ENCODE measurements at regions not wholly inside any gene's neighbourhood (a gene's known extent, or its start where the extent isn't known, plus 50 kb on each side); places are given as distances from the start of the nearest gene placed in this dataset.
"Not testable (repeated sequence)": the region's sequence is repeated elsewhere in the genome, so short reads cannot be mapped to it uniquely, and the experiment has no call there.

GRCh38 chr3:177894081-177894728, 642.0 kb upstream of the KCNMB2 start:
- DNase-seq (ENCODE audit: low read depth in 2 of 2): no peak

GRCh38 chr3:177898185-177898584, 638.1 kb upstream of the KCNMB2 start:
- DNase-seq (ENCODE audit: low read depth in 2 of 2): no peak

- no peak for DNase-seq (ENCODE audit: low read depth in 2 of 2)
These were observed 636.8 kb upstream of the KCNMB2 start for GRCh38 chr3:177899275-177900067.

GRCh38 chr3:177902876-177903275, 633.4 kb upstream of the KCNMB2 start:
- no peak for DNase-seq (ENCODE audit: low read depth in 2 of 2)

GRCh38 chr3:177904621-177905020, 631.6 kb upstream of the KCNMB2 start:
- DNase-seq (ENCODE audit: low read depth in 2 of 2): peak; percentile 6 to 12

- peak; percentile 90 to 91 for DNase-seq (ENCODE audit: low read depth in 2 of 2)
These were observed 630.8 kb upstream of the KCNMB2 start for GRCh38 chr3:177905173-177906125.

- DNase-seq (ENCODE audit: low read depth in 2 of 2): peak; percentile 68 to 73
These were observed 630.1 kb upstream of the KCNMB2 start for GRCh38 chr3:177906126-177906511.

GRCh38 chr3:177906578-177907229, 629.5 kb upstream of the KCNMB2 start:
- DNase-seq (ENCODE audit: low read depth in 2 of 2): peak; percentile 73 to 79

GRCh38 chr3:177909530-177909929, 626.7 kb upstream of the KCNMB2 start:
- not testable (repeated sequence) for DNase-seq (ENCODE audit: low read depth in 2 of 2)

GRCh38 chr3:177914224-177914623, 622.0 kb upstream of the KCNMB2 start:
- no peak for DNase-seq (ENCODE audit: low read depth in 2 of 2)

GRCh38 chr3:177916461-177916860, 619.8 kb upstream of the KCNMB2 start:
- no peak for DNase-seq (ENCODE audit: low read depth in 2 of 2)

- DNase-seq (ENCODE audit: low read depth in 2 of 2): no peak
These were observed 618.9 kb upstream of the KCNMB2 start for GRCh38 chr3:177917234-177917861.

GRCh38 chr3:177921153-177921552, 615.1 kb upstream of the KCNMB2 start:
- no peak for DNase-seq (ENCODE audit: low read depth in 2 of 2)

GRCh38 chr3:177924261-177924660, 612.0 kb upstream of the KCNMB2 start:
- no peak for DNase-seq (ENCODE audit: low read depth in 2 of 2)

- DNase-seq (ENCODE audit: low read depth in 2 of 2): no peak
These were observed 607.9 kb upstream of the KCNMB2 start for GRCh38 chr3:177928172-177928873.

GRCh38 chr3:177929310-177929709, 606.9 kb upstream of the KCNMB2 start:
- DNase-seq (ENCODE audit: low read depth in 2 of 2): no peak

- no peak for DNase-seq (ENCODE audit: low read depth in 2 of 2)
These were observed 605.5 kb upstream of the KCNMB2 start for GRCh38 chr3:177930771-177931170.

- DNase-seq (ENCODE audit: low read depth in 2 of 2): no peak
These were observed 604.9 kb upstream of the KCNMB2 start for GRCh38 chr3:177931346-177931745.

- DNase-seq (ENCODE audit: low read depth in 2 of 2): no peak
These were observed 603.9 kb upstream of the KCNMB2 start for GRCh38 chr3:177932346-177932745.

Measured in fibroblast of skin of left quadriceps (primary cell).